ENCODE measurements at regions not wholly inside any gene's neighbourhood (a gene's known extent, or its start where the extent isn't known, plus 50 kb on each side); places are given as distances from the start of the nearest gene placed in this dataset.

- no peak overlapping the region for H3K4me3 ChIP-seq (ENCODE audit: low read depth, low read length)
- TF ChIP-seq CTCF (IDR thresholded peaks at IDR 0.05; ENCODE audit: insufficient read depth, low read length, missing control alignments): no peak
- POLR2A ChIA-PET: no interaction called here
- CTCF ChIA-PET: no interaction called here
- no peak for DNase-seq (ENCODE audit: low read depth, low spot score)
Observed at GRCh38 chr9:120080849-120081248, 499.1 kb downstream of the CDK5RAP2 start.

GRCh38 chr9:120078112-120078511, 501.9 kb downstream of the CDK5RAP2 start:
- ChIA-PET CTCF (no interaction called here), POLR2A (no interaction called here)

GRCh38 chr9:120071760-120072159, 508.2 kb downstream of the CDK5RAP2 start:
- DNase-seq (ENCODE audit: low read depth, low spot score): no peak
- ChIA-PET POLR2A (no interaction called here), CTCF (no interaction called here)
- no peak for TF ChIP-seq CTCF (IDR thresholded peaks at IDR 0.05; ENCODE audit: insufficient read depth, low read length, missing control alignments)
- H3K4me3 ChIP-seq (ENCODE audit: low read depth, low read length): no peak overlapping the region

More at GRCh38 chr9:120078112-120078511, 501.9 kb downstream of the CDK5RAP2 start:
- no peak for DNase-seq (ENCODE audit: low read depth, low spot score)
- no peak for TF ChIP-seq CTCF (IDR thresholded peaks at IDR 0.05; ENCODE audit: insufficient read depth, low read length, missing control alignments)
- no peak overlapping the region for H3K4me3 ChIP-seq (ENCODE audit: low read depth, low read length)

- TF ChIP-seq CTCF (IDR thresholded peaks at IDR 0.05; ENCODE audit: insufficient read depth, low read length, missing control alignments): no peak
- no peak for DNase-seq (ENCODE audit: low read depth, low spot score)
- no peak overlapping the region for H3K4me3 ChIP-seq (ENCODE audit: low read depth, low read length)
- ChIA-PET POLR2A (no interaction called here), CTCF (no interaction called here)
Observed at GRCh38 chr9:120066315-120066714, 513.7 kb downstream of the CDK5RAP2 start.

- ChIA-PET CTCF (no interaction called here), POLR2A (no interaction called here)
- DNase-seq (ENCODE audit: low read depth, low spot score): no peak
- no peak overlapping the region for H3K4me3 ChIP-seq (ENCODE audit: low read depth, low read length)
- TF ChIP-seq CTCF (IDR thresholded peaks at IDR 0.05; ENCODE audit: insufficient read depth, low read length, missing control alignments): no peak
Observed at GRCh38 chr9:120065151-120065550, 514.8 kb downstream of the CDK5RAP2 start.

GRCh38 chr9:120045011-120045410, 535.0 kb downstream of the CDK5RAP2 start:
- DNase-seq (ENCODE audit: low read depth, low spot score): no peak
- no peak for TF ChIP-seq CTCF (IDR thresholded peaks at IDR 0.05; ENCODE audit: insufficient read depth, low read length, missing control alignments)
- CTCF ChIA-PET: no interaction called here
- POLR2A ChIA-PET: no interaction called here
- H3K4me3 ChIP-seq (ENCODE audit: low read depth, low read length): no peak overlapping the region
